GM12892 (cell line): ENCODE measurements at regions not wholly inside any gene's neighbourhood (a gene's known extent, or its start where the extent isn't known, plus 50 kb on each side); places are given as distances from the start of the nearest gene placed in this dataset.

Experiments used
- POLR2A ChIP-seq: IDR thresholded peaks from 2 replicates; pipeline ENCODE4 v1.6.1; 2011; ENCODE audit warnings: low read depth, low read length, control low read depth
- POLR2AphosphoS5 ChIP-seq: IDR thresholded peaks from 2 replicates; pipeline ENCODE4 v1.6.1; 2011; ENCODE audit warnings: low read depth, low read length, control low read depth
- TAF1 ChIP-seq: IDR thresholded peaks from 2 replicates; pipeline ENCODE4 v1.6.1; 2011; ENCODE audit warnings: low read depth, mild to moderate bottlenecking, control low read depth, low read length, borderline replicate concordance

DNA sequence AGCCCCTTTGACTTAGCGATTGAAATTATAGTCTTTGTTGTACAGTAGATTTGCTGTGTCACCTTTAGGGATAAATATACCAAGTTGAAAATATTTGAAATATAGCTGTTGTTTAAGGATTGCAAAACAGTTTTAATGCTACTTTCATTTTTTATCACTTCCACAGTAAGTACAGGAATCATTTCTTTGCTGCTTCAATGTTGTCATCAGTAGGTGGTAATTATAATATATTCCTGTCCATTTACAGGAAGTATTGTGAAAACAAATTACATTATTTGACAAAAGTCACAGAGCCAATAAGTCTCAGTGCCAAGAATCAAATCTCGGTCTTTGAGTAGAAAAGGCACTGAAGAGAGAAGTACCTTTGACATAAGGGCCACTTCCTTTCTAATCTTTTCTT lies 342.6 kb upstream of the RGS6 start:
- no peak for TF ChIP-seq POLR2AphosphoS5
- TF ChIP-seq POLR2A = no peak
- no peak for TF ChIP-seq TAF1
